Astrocyte (in vitro differentiated cells and primary cell): ENCODE measurements at regions not wholly inside any gene's neighbourhood (a gene's known extent, or its start where the extent isn't known, plus 50 kb on each side); places are given as distances from the start of the nearest gene placed in this dataset.
"Not testable (repeated sequence)": the region's sequence is repeated elsewhere in the genome, so short reads cannot be mapped to it uniquely, and the experiment has no call there.

Source experiments
- DNase-seq: peaks from one replicate; pipeline ENCODE4 v3.0.0-alpha.2; 2010; ENCODE audit warnings: low read depth
- FAIRE-seq: peaks from 2 replicates; lab custom pipeline; 2011; peaks lifted over from hg19 to GRCh38; lab: Jason Lieb, UNC
- H2AFZ ChIP-seq: 2 replicates; pipeline ENCODE4 v1.6.0; 2012; ENCODE audit warnings: low read depth, low read length, inconsistent platforms
- H3K27ac ChIP-seq: 2 replicates; pipeline ENCODE4 v1.5.1; 2011; ENCODE audit warnings: low read depth, low read length, inconsistent platforms
- H3K27me3 ChIP-seq: 2 replicates; pipeline ENCODE4 v1.6.0; 2011; ENCODE audit warnings: low read length, inconsistent platforms; ENCODE audit not compliant: insufficient read depth
- H3K36me3 ChIP-seq: 2 replicates; pipeline ENCODE4 v1.5.1; 2011; ENCODE audit warnings: low read length, inconsistent platforms; ENCODE audit not compliant: insufficient read depth
- H3K4me1 ChIP-seq: 2 replicates; pipeline ENCODE4 v1.5.1; 2011; ENCODE audit warnings: low read length, inconsistent platforms; ENCODE audit not compliant: insufficient read depth
- H3K4me2 ChIP-seq: 2 replicates; pipeline ENCODE4 v1.6.0; 2012; ENCODE audit warnings: low read length, inconsistent platforms
- H3K4me3 ChIP-seq: 2 replicates; pipeline ENCODE4 v1.5.1; 2011; ENCODE audit warnings: low read depth, mild to moderate bottlenecking, low read length, inconsistent platforms; ENCODE audit not compliant: insufficient read depth
- H3K79me2 ChIP-seq: 2 replicates; pipeline ENCODE4 v1.6.0; 2012; ENCODE audit warnings: mild to moderate bottlenecking, low read length, inconsistent platforms; ENCODE audit not compliant: insufficient read depth
- H3K9ac ChIP-seq: 2 replicates; pipeline ENCODE4 v1.6.0; 2012; ENCODE audit warnings: mild to moderate bottlenecking, low read length, inconsistent platforms
- H3K9me3 ChIP-seq: 2 replicates; pipeline ENCODE4 v1.5.1; 2012; ENCODE audit warnings: low read depth, mild to moderate bottlenecking, low read length, inconsistent platforms; ENCODE audit not compliant: insufficient read depth
- H4K20me1 ChIP-seq: 2 replicates; pipeline ENCODE4 v1.6.0; 2012; ENCODE audit warnings: low read length, inconsistent platforms; ENCODE audit not compliant: insufficient read depth
- H3K27ac Mint-ChIP-seq: one replicate; pipeline ENCODE4 v1.8.0; 2021; ENCODE audit warnings: mild to moderate bottlenecking, mixed read lengths; ENCODE audit not compliant: unreplicated experiment
- H3K27me3 Mint-ChIP-seq: one replicate; pipeline ENCODE4 v1.8.0; 2021; ENCODE audit warnings: low read depth, mixed read lengths; ENCODE audit not compliant: unreplicated experiment
- H3K36me3 Mint-ChIP-seq: one replicate; pipeline ENCODE4 v1.8.0; 2021; ENCODE audit warnings: low read depth, mixed read lengths; ENCODE audit not compliant: unreplicated experiment
- H3K4me1 Mint-ChIP-seq: one replicate; pipeline ENCODE4 v1.8.0; 2021; ENCODE audit warnings: low read depth, mixed read lengths; ENCODE audit not compliant: unreplicated experiment
- H3K4me3 Mint-ChIP-seq: one replicate; pipeline ENCODE4 v1.8.0; 2021; ENCODE audit warnings: mild to moderate bottlenecking, moderate library complexity, mixed read lengths; ENCODE audit not compliant: unreplicated experiment
- H3K9me3 Mint-ChIP-seq: one replicate; pipeline ENCODE4 v1.8.0; 2021; ENCODE audit warnings: mild to moderate bottlenecking, mixed read lengths; ENCODE audit not compliant: unreplicated experiment
- EZH2 ChIP-seq: IDR thresholded peaks from 2 replicates; pipeline ENCODE4 v1.6.1; 2012; ENCODE audit warnings: mild to moderate bottlenecking, low read length, inconsistent platforms; ENCODE audit not compliant: insufficient read depth
- TF ChIP-seq, protein P1 (sequence below): IDR thresholded peaks from 2 replicates; pipeline ENCODE4 v1.5.1; 2011; ENCODE audit warnings: low read depth, mild to moderate bottlenecking, inconsistent platforms, low read length, moderate library complexity; ENCODE audit not compliant: insufficient read depth

DNA sequence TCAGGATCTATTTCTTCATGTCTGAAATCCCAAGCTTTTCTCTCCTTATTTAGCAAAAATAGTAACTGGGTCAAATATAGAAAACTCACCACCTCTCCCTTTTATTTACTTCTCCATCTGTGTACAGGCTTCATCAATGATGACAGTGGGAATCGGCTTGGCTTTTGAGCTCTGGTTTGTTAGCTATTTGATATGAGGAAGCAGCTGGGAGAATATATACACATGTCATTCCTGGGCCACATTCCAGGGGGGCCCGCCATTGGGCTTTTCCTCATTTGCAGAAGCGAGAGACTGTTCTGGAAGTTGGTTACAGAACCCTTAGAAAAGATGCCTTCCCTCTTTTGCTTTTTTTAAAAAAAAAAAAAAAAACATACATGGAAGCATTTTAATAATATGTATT is 107.4 kb upstream of the F9 start:
- H3K4me1 ChIP-seq: no peaks in the 10 kb centered on the region
- no peaks in the 10 kb centered on the region for H3K9me3 ChIP-seq
- no peaks in the 10 kb centered on the region for H3K36me3 ChIP-seq
- no peak overlapping the region for H2AFZ ChIP-seq
- no peaks in the 10 kb centered on the region for H3K79me2 ChIP-seq
- no peak overlapping the region for H3K4me2 ChIP-seq
- no peaks in the 10 kb centered on the region for H3K27me3 ChIP-seq
- Mint-ChIP-seq H3K4me1 (no peaks in the 10 kb centered on the region), H3K27me3 (peaks cover 3% of the 10 kb centered on the region), H3K9me3 (no peaks in the 10 kb centered on the region), H3K36me3 (no peaks in the 10 kb centered on the region), H3K27ac (no peak overlapping the region), H3K4me3 (no peak overlapping the region)
- H3K9ac ChIP-seq: no peak overlapping the region
- no peak overlapping the region for H3K4me3 ChIP-seq
- FAIRE-seq (no peak), DNase-seq (no peak)
- TF ChIP-seq EZH2: no peak
- TF ChIP-seq, protein P1, sequence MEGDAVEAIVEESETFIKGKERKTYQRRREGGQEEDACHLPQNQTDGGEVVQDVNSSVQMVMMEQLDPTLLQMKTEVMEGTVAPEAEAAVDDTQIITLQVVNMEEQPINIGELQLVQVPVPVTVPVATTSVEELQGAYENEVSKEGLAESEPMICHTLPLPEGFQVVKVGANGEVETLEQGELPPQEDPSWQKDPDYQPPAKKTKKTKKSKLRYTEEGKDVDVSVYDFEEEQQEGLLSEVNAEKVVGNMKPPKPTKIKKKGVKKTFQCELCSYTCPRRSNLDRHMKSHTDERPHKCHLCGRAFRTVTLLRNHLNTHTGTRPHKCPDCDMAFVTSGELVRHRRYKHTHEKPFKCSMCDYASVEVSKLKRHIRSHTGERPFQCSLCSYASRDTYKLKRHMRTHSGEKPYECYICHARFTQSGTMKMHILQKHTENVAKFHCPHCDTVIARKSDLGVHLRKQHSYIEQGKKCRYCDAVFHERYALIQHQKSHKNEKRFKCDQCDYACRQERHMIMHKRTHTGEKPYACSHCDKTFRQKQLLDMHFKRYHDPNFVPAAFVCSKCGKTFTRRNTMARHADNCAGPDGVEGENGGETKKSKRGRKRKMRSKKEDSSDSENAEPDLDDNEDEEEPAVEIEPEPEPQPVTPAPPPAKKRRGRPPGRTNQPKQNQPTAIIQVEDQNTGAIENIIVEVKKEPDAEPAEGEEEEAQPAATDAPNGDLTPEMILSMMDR: no peak
- no peaks in the 10 kb centered on the region for H4K20me1 ChIP-seq
- no peak overlapping the region for H3K27ac ChIP-seq

DNA sequence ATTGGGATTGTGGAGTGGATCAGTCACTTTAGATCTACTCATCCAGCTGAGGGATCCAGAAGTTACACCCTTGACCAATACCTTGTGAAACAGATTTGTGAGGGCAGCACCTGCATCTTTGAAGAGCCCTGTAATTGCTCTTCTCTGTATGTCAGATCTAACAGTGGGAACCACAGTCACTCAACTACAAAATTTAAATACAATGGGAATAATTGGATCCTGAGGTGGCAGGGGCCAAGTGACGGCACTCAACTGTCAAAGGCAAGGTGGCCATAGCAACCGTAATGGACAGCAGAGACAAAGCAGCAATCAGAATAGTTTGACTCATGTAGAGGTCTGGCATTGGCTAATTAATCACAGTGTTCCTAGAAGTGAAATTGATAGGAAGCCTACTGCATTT is 132.3 kb upstream of the F9 start:
- not testable (repeated sequence) for H3K27ac Mint-ChIP-seq, H3K79me2 ChIP-seq, H3K4me1 Mint-ChIP-seq, H3K9me3 ChIP-seq, H3K9me3 Mint-ChIP-seq, DNase-seq, H3K36me3 ChIP-seq, H3K27me3 Mint-ChIP-seq, H3K9ac ChIP-seq, H3K27me3 ChIP-seq, H3K4me3 Mint-ChIP-seq, H3K4me1 ChIP-seq, H2AFZ ChIP-seq, H3K4me2 ChIP-seq, H3K36me3 Mint-ChIP-seq, H3K4me3 ChIP-seq, H4K20me1 ChIP-seq, H3K27ac ChIP-seq, FAIRE-seq

DNA sequence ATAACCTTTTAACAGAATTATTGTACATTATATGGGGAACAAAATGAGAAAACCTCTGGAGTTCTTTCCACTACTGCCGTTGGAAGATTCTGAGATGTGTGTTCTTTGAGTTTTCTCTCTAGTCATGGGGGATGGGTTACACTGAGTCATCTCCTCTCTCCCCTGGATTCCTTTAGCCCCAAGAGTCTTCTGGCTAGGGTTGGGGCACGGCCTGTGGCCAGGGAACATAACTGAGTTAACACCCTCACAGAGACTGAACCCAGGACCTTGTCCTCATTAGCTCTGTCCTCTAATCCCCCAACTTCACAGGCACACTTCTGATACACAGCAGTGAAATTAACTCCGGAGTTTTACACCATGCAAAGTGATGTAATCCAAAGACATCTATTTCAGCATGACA is 142.3 kb upstream of the F9 start:
- Histone ChIP-seq H3K9ac (no peak overlapping the region), H3K27me3 (no peaks in the 10 kb centered on the region), H3K4me1 (no peaks in the 10 kb centered on the region), H3K9me3 (no peaks in the 10 kb centered on the region), H3K36me3 (no peaks in the 10 kb centered on the region), H3K79me2 (no peaks in the 10 kb centered on the region), H3K4me2 (no peak overlapping the region), H4K20me1 (no peaks in the 10 kb centered on the region), H3K4me3 (no peak overlapping the region), H2AFZ (no peak overlapping the region), H3K27ac (no peak overlapping the region)
- H3K4me3 Mint-ChIP-seq: no peak overlapping the region
- FAIRE-seq (no peak), DNase-seq (no peak)
- no peak for TF ChIP-seq EZH2
- TF ChIP-seq, protein P1: no peak
- H3K4me1 Mint-ChIP-seq: peaks cover 6% of the 10 kb centered on the region
- H3K36me3 Mint-ChIP-seq: no peaks in the 10 kb centered on the region
- H3K27me3 Mint-ChIP-seq: no peaks in the 10 kb centered on the region
- H3K27ac Mint-ChIP-seq: peak overlapping the region; percentile 97
- no peaks in the 10 kb centered on the region for H3K9me3 Mint-ChIP-seq
